Brain microvascular endothelial cell (primary cell): ENCODE measurements at regions not wholly inside any gene's neighbourhood (a gene's known extent, or its start where the extent isn't known, plus 50 kb on each side); places are given as distances from the start of the nearest gene placed in this dataset.
"Not testable (repeated sequence)": the region's sequence is repeated elsewhere in the genome, so short reads cannot be mapped to it uniquely, and the experiment has no call there.

ENCODE experiments used
- DNase-seq: peaks from one replicate; pipeline ENCODE4 v3.0.0-alpha.2; 2020
- H3K27ac ChIP-seq: fragments of 250-450 bp; sonication (Bioruptor Pico); 2 replicates; pipeline ENCODE4 v1.5.1; 2020; ENCODE audit warnings: mild to moderate bottlenecking, moderate library complexity
- H3K27me3 ChIP-seq: fragments of 250-450 bp; sonication (Bioruptor Pico); replicated peaks from 2 replicates; pipeline ENCODE4 v1.5.1; 2020; ENCODE audit warnings: mild to moderate bottlenecking
- H3K36me3 ChIP-seq: fragments of 250-450 bp; sonication (Bioruptor Pico); replicated peaks from 2 replicates; pipeline ENCODE4 v1.5.1; 2020; ENCODE audit warnings: mild to moderate bottlenecking
- H3K4me3 ChIP-seq: 2 replicates; pipeline ENCODE4 v1.5.1; 2011; ENCODE audit warnings: low read depth, mild to moderate bottlenecking, control low read depth, low read length, moderate library complexity
- in situ Hi-C: cut with HindIII; loops from 2 replicates; pipeline ENCODE4 v1.10.0; 2017; ENCODE audit warnings: low sequenced_read_pairs, low pct_ligation_motif_present
- TF ChIP-seq, protein P1 (sequence below): IDR thresholded peaks from 2 replicates; pipeline ENCODE4 v1.5.1; 2011; ENCODE audit warnings: low read depth, mild to moderate bottlenecking, moderate library complexity, low read length, control low read depth, inconsistent platforms; ENCODE audit errors: missing control alignments

DNA sequence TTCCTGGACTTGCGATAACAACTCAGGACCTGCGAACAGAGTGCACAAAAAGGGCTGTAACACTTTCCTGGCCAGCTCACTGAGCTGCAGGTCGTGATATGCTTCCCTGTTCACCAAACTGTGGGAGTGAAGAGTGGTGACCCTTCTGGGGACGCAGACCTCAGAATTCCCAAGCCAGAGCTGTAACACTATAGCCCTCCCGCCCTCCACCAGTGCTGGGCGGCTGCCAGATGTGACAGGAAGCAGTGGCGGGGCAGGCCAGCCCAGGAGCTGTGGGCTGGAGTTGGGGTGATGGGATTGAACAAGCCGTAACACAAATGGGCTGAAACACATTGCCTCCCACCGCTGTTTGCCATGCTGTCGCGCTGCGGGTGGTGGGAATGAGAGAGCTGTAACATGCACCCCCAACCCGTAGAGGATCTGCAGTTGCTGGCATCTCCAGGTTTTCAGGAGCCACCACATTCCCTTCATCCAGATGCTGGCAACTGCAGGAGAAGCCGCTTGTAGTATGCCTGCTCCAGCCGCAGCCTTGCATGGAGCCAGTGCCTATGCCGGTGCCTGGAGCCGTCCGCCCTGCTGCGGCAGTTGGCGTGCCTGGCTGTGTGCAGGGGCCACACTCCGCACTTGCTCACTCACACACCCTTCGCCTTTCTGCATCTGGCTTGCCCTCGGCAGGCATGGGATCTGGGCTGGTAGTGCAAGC lies 145.8 kb downstream of the GPCPD1 start:
- H3K27ac ChIP-seq, result no peak overlapping the region
- TF ChIP-seq, protein P1, sequence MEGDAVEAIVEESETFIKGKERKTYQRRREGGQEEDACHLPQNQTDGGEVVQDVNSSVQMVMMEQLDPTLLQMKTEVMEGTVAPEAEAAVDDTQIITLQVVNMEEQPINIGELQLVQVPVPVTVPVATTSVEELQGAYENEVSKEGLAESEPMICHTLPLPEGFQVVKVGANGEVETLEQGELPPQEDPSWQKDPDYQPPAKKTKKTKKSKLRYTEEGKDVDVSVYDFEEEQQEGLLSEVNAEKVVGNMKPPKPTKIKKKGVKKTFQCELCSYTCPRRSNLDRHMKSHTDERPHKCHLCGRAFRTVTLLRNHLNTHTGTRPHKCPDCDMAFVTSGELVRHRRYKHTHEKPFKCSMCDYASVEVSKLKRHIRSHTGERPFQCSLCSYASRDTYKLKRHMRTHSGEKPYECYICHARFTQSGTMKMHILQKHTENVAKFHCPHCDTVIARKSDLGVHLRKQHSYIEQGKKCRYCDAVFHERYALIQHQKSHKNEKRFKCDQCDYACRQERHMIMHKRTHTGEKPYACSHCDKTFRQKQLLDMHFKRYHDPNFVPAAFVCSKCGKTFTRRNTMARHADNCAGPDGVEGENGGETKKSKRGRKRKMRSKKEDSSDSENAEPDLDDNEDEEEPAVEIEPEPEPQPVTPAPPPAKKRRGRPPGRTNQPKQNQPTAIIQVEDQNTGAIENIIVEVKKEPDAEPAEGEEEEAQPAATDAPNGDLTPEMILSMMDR, result no peak
- H3K27me3 ChIP-seq, result no peaks in the 10 kb centered on the region
- no peak overlapping the region for H3K4me3 ChIP-seq
- no peaks in the 10 kb centered on the region for H3K36me3 ChIP-seq
- in situ Hi-C loops, result no loop called here
- no peak for DNase-seq

DNA sequence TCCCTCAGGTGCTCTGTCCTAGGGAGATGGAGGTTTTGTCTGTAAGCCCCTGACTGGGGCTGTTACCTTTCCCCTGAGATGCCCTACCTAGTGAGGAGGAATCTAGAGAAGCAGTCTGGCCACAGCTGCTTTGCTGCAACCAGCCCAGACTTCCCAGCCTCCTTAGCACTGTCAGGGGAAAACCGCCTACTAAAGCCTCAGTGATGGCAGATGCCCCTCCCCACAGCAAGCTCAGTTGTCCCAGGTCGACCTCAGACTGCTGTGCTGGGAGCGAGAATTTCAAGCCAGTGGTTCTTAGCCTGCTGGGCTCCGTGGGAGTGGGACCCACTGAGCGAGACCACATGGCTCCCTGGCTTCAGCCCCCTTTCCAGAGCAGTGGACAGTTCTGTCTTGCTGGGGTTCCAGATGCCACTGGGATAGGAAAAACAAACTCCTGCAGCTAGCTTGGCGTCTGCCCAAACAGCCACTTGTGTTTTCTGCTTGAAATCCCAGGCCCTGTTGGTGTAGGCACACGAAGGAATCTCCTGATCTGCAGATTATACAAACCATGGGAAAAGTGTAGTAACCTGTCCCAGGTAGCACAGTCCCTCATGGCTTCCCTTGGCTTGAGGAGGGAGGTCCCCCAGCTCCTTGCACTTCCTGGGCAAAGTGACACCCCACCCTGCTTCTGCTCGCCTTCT lies 146.4 kb upstream of the PROKR2 start:
- DNase-seq, result no peak
- H3K27me3 ChIP-seq, result no peaks in the 10 kb centered on the region
- no peak overlapping the region for H3K27ac ChIP-seq
- TF ChIP-seq, protein P1, result no peak
- in situ Hi-C loops, result no loop called here
- H3K4me3 ChIP-seq, result no peak overlapping the region
- no peaks in the 10 kb centered on the region for H3K36me3 ChIP-seq

DNA sequence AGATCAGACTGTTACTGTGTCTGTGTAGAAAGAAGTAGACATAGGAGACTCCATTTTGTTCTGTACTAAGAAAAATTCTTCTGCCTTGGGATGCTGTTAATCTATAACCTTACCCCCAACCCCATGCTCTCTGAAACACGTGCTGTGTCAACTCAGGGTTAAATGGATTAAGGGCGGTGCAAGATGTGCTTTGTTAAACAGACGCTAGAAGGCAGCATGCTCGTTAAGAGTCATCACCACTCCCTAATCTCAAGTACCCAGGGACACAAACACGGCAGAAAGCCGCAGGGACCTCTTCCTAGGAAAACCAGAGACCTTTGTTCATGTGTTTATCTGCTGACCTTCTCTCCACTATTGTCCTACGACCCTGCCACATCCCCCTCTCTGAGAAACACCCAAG lies 137.0 kb upstream of the PROKR2 start:
- in situ Hi-C loops, result not testable (repeated sequence)

DNA sequence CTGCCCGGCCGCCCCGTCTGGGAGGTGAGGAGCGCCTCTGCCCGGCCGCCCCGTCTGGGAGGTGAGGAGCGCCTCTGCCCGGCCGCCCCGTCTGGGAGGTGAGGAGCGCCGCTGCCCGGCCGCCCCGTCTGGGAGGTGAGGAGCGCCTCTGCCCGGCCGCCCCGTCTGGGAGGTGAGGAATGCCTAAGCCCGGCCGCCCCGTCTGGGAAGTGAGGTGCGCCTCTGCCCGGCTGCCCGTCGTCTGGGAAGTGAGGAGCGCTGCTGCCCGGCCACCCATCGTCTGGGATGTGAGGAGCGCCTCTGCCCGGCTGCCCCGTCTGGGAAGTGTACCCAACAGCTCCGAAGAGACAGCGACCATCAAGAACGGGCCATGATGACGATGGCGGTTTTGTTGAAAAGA lies 136.6 kb upstream of the PROKR2 start:
- DNase-seq, H3K4me3 ChIP-seq, H3K27me3 ChIP-seq, H3K36me3 ChIP-seq, H3K27ac ChIP-seq, in situ Hi-C loops: not testable (repeated sequence)

More for the DNA sequence above, 137.0 kb upstream of the PROKR2 start:
- not testable (repeated sequence) for H3K27ac ChIP-seq, DNase-seq, H3K36me3 ChIP-seq, H3K4me3 ChIP-seq, H3K27me3 ChIP-seq

DNA sequence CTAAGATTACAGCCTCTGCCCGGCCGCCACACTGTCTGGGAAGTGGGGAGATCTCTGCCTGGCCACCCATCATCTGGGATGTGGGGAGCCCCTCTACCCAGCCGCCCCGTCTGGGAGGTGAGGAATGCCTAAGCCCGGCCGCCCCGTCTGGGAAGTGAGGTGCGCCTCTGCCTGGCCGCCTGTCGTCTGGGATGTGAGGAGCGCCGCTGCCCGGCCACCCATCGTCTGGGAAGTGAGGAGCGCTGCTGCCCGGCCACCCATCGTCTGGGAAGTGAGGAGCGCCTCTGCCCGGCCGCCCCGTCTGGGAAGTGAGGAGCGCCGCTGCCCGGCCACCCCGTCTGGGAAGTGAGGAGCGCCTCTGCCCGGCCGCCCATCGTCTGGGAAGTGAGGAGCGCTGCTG lies 135.9 kb upstream of the PROKR2 start:
- H3K4me3 ChIP-seq, DNase-seq, H3K27me3 ChIP-seq, in situ Hi-C loops, H3K27ac ChIP-seq, H3K36me3 ChIP-seq: not testable (repeated sequence)

- DNase-seq, H3K36me3 ChIP-seq, H3K4me3 ChIP-seq, in situ Hi-C loops, H3K27ac ChIP-seq, H3K27me3 ChIP-seq: not testable (repeated sequence)
Observed at GRCh38 chr20:5452286-5452685, 135.5 kb upstream of the PROKR2 start.

DNA sequence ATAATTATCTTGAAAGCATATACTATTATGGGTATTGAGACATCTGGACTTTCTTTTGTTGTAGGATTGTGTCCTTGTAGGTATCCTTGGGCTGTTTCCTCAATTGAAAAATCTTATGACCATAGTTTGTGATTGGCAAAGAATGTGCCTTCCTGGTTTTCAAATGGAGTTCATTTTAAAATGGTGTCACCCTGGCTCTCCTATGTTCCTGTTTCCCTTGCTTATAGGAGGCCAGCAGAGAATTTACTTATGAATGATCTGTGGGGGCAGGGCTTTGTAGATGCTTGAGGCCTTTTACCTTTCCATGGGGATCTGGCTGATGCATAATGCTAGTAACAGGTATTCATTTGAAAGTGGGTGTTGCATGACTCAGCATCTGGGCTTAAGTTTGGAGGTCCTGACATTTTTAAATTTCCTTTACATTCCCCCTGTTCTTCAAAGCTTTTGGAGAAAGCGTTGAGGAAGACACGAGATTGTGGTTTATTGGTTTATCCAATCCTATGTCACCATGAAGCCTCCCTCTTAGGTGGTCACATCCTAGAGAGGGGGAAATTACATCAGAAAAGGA lies 135.0 kb upstream of the PROKR2 start:
- Histone ChIP-seq H3K27me3 (no peaks in the 10 kb centered on the region), H3K36me3 (no peaks in the 10 kb centered on the region), H3K27ac (no peak overlapping the region), H3K4me3 (no peak overlapping the region)
- DNase-seq, result no peak
- in situ Hi-C loops, result no loop called here
- TF ChIP-seq, protein P1, result no peak
